Spleen (tissue), 11 donors: ENCODE measurements at regions not wholly inside any gene's neighbourhood (a gene's known extent, or its start where the extent isn't known, plus 50 kb on each side); places are given as distances from the start of the nearest gene placed in this dataset.

Experiments used
- DNase-seq: peaks from one replicate; pipeline ENCODE4 v3.0.0-alpha.2; 2020
- H3K27ac ChIP-seq, 8 donors: fragments of 200-600 bp; sonication (generic) in 7 of 8; 1 replicate in 4 of 8; 2 replicates in 4 of 8; pipeline versions ENCODE4 v1.5.0 to v1.8.0; 2016 to 2021; ENCODE audit warnings: inconsistent platforms in 4 of 8, mild to moderate bottlenecking in 4 of 8, moderate library complexity in 1 of 8
- H3K27me3 ChIP-seq, 7 donors: fragments of 200-600 bp; sonication (generic) in 6 of 7; replicated peaks in 1 of 7; 1 replicate in 4 of 7; 2 replicates in 3 of 7; pipeline versions ENCODE4 v1.5.0 to v1.8.0; 2016 to 2021; ENCODE audit warnings: inconsistent platforms in 3 of 7, mild to moderate bottlenecking in 1 of 7
- H3K36me3 ChIP-seq, 6 donors: fragments of 200-600 bp; sonication (generic) in 5 of 6; 1 replicate in 4 of 6; 2 replicates in 2 of 6; pipeline versions ENCODE4 v1.5.0 to v1.8.0; 2016 to 2021; ENCODE audit warnings: inconsistent platforms in 2 of 6
- H3K4me1 ChIP-seq, 6 donors: fragments of 200-600 bp; sonication (generic) in 5 of 6; 1 replicate in 3 of 6; 2 replicates in 3 of 6; pipeline versions ENCODE4 v1.5.0 to v1.8.0; 2016 to 2021; ENCODE audit warnings: inconsistent platforms in 3 of 6
- H3K4me3 ChIP-seq, 8 donors: fragments of 200-600 bp; sonication (generic) in 7 of 8; 1 replicate in 4 of 8; 2 replicates in 4 of 8; pipeline versions ENCODE4 v1.5.0 to v1.8.0; 2016 to 2021; ENCODE audit warnings: inconsistent platforms in 4 of 8, mild to moderate bottlenecking in 4 of 8, moderate library complexity in 2 of 8
- H3K9me3 ChIP-seq, 8 donors: fragments of 200-600 bp; sonication (generic) in 7 of 8; 1 replicate in 4 of 8; 2 replicates in 4 of 8; pipeline versions ENCODE4 v1.5.0 to v1.8.0; 2016 to 2021; ENCODE audit warnings: inconsistent platforms in 4 of 8
- CTCF ChIP-seq, 11 experiments: fragments of 200-600 bp in 7 of 11; fragments of 450-650 bp in 4 of 11; sonication (generic) in 4 of 11; IDR thresholded peaks in 8 of 11; conservative IDR thresholded peaks in 3 of 11; 1 replicate in 7 of 11; 2 replicates in 4 of 11; pipeline versions ENCODE4 v1.4.0 to v1.8.0; 2016 to 2021; ENCODE audit warnings: antibody characterized with exemption in 11 of 11, inconsistent platforms in 4 of 11, mild to moderate bottlenecking in 1 of 11
- POLR2A ChIP-seq, 3 donors: fragments of 450-650 bp; IDR thresholded peaks; one replicate each; pipeline ENCODE4 v1.5.1; 2017; ENCODE audit warnings: antibody characterized with exemption in 3 of 3, mild to moderate bottlenecking in 1 of 3
- POLR2AphosphoS5 ChIP-seq, 3 donors: sonication (generic); formaldehyde crosslinking; IDR thresholded peaks; one replicate each; pipeline ENCODE4 v1.5.1; 2017; ENCODE audit warnings: antibody characterized with exemption in 3 of 3
- WGBS, 5 donors: extraction: QIAGEN DNeasy Blood & Tissue Kit in 3 of 5; methylation state at CpG; one replicate each; pipeline versions ENCODE4 v1.1.5 to v1.1.7; 2013 to 2018; 5-methylcytosine and 5-hydroxymethylcytosine counted together
- intact Hi-C: fragments of 100-400 bp; cut with DNase I; formaldehyde crosslinking; loops from one replicate; pipeline ENCODE4 v1.15.0; 2023; ENCODE audit warnings: low total_unique reads
- donor health status: healthy with polysubstance abuse.
- donor health status: DM: no; HTN: no; CAD: no; lungs with moderate emphysema.
- donor health status: DM: no; HTN: no; CAD: no.
- donor health status: Bipolar disorder and iron deficiency.
- donor health status: healthy.
- donor health status: DM: no; HTN: no; CAD: no.
- donor health status: DM: yes; HTN: yes; CAD: no.

DNA sequence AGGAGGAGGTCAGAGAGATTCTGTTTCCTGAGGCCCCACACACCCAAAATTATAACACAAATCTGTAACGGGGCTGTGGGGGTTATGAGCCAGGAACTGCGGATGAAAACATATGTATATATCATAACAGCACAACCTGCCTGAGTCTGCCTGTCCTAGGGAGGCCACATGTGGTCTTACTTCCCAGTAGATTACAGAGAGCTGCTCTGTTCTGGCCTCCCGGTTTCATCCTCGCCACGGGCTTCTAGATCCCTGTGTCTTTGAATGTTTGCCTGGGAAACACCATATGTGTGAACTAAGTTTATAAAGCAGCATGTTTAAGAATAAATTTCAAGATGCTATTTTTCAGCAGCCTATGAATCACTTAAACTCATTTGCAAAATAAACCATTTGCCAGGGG is 124.0 kb downstream of the TMEM200C start:
- Histone ChIP-seq H3K27me3 (peaks cover 0 to 9% (median 0%) of the 10 kb centered on the region in 7 donors), H3K36me3 (no peaks in the 10 kb centered on the region), H3K9me3 (no peaks in the 10 kb centered on the region), H3K4me3 (no peak overlapping the region), H3K27ac (no peak overlapping the region), H3K4me1 (no peaks in the 10 kb centered on the region)
- no peak for DNase-seq
- 77 to 94% (median 86%) methylated on average over 5 of the region's 5 CpGs for WGBS, 5 donors
- intact Hi-C loops, result no loop called here
- TF ChIP-seq CTCF (IDR thresholded peaks at IDR 0.05 in 8 of 11, conservative IDR thresholded peaks at IDR 0.05 in 3 of 11), result no peak
- no peak for TF ChIP-seq POLR2A (IDR thresholded peaks at IDR 0.05)
- no peak for TF ChIP-seq POLR2AphosphoS5 (IDR thresholded peaks at IDR 0.05)

DNA sequence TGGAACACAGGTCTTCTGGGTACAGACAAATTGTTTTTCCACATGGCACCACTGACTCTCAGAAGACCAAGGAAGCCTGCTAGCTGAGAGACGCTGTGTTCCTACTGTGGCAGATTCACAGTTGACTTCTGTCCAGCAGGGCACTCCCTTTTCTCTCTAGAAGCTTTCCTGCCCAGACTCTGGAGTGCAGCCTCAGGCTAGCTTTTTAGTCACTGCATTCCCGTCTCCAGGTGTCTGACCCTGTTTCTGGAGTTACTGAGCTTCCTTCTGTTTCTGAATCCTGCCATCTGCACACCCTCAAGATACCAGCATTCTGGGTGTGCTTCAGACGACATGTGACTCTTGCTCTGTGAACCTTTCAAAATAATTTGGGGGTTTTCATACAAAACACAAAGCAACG is 125.1 kb downstream of the TMEM200C start:
- Histone ChIP-seq H3K36me3 (no peaks in the 10 kb centered on the region), H3K4me1 (no peaks in the 10 kb centered on the region), H3K4me3 (no peak overlapping the region), H3K27ac (no peak overlapping the region), H3K9me3 (no peaks in the 10 kb centered on the region), H3K27me3 (peaks cover 0 to 9% (median 0%) of the 10 kb centered on the region in 7 donors)
- DNase-seq, result no peak
- 52 to 67% (median 56%) methylated on average over 4 of the region's 4 CpGs for WGBS, 5 donors
- no peak for TF ChIP-seq CTCF (IDR thresholded peaks at IDR 0.05 in 8 of 11, conservative IDR thresholded peaks at IDR 0.05 in 3 of 11)
- no peak for TF ChIP-seq POLR2A (IDR thresholded peaks at IDR 0.05)
- no peak for TF ChIP-seq POLR2AphosphoS5 (IDR thresholded peaks at IDR 0.05)
- intact Hi-C loops, result no loop called here

DNA sequence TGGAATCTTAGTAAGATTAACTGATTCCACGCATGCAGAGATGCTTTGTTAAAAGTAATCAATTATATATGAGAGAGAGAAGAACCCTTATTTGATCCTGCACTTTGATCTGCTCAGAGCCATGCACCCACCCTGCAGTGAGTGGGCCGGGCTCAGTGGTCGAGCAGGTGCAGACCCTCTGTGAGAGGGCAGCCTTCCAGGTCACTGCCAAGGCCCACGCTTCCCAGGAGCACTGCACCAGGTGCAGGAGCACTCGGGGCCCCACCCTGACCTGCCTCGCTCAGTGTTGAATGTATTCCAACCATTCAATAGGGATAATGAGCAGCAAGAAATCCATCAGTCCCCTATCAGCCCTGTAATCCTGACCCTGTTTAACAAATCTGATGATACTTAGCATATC is 126.9 kb downstream of the TMEM200C start:
- Histone ChIP-seq H3K27me3 (peaks cover 0 to 9% (median 0%) of the 10 kb centered on the region in 7 donors), H3K27ac (no peak overlapping the region), H3K4me1 (no peaks in the 10 kb centered on the region), H3K9me3 (no peaks in the 10 kb centered on the region), H3K4me3 (no peak overlapping the region), H3K36me3 (no peaks in the 10 kb centered on the region)
- intact Hi-C loops, result no loop called here
- no peak for TF ChIP-seq POLR2AphosphoS5 (IDR thresholded peaks at IDR 0.05)
- 65 to 80% (median 76%) methylated on average over 6 of the region's 6 CpGs for WGBS, 5 donors
- DNase-seq, result no peak

DNA sequence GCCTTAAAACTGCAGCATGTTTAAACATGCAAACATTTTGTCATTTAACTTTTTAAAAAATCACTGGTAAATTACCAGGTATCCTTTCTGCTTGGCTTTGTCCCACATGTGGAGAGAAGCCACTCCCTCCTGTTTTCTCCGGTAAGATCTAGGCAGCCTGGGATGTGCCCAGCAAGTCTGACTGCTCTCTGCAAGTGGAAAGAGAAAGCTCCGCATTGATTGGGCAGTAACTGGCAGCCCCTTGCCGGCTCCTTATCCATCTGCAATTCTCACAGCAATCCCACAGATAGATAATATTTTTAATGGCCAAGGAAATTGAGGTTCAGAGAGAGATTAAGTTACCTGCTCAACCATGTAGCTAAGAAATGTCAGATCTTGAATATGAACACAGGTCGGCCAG is 136.1 kb downstream of the TMEM200C start:
- intact Hi-C loops, result no loop called here
- H3K27ac ChIP-seq, result no peak overlapping the region
- 29 to 40% (median 39%) methylated on average over 4 of the region's 4 CpGs for WGBS, 5 donors
- H3K4me3 ChIP-seq, result no peak overlapping the region
- H3K27me3 ChIP-seq, result peaks cover 0 to 18% (median 0%) of the 10 kb centered on the region in 7 donors
- no peaks in the 10 kb centered on the region for H3K4me1 ChIP-seq
- H3K9me3 ChIP-seq, result no peaks in the 10 kb centered on the region
- no peaks in the 10 kb centered on the region for H3K36me3 ChIP-seq
- TF ChIP-seq POLR2A (IDR thresholded peaks at IDR 0.05) (no peak), POLR2AphosphoS5 (IDR thresholded peaks at IDR 0.05) (no peak), CTCF (IDR thresholded peaks at IDR 0.05 in 8 of 11, conservative IDR thresholded peaks at IDR 0.05 in 3 of 11) (no peak)
- DNase-seq, result no peak

DNA sequence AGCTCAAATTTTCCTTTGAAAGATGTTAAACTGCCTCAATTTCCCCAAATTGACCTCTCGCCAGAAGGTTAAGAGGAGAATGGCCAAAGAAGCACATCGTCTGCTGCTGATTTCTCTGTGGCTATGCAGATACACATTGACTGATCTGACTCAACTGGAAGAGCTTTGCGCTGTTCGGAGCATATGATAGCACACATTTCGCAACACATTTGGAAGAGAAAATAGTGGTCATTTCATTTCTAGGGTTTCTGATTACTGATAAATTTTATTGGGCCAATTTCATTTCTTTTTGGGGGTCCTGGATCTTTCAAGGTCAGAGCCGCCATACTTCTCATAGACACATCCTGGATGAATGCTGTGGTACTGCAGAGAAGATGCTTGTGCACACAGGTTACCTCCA is 138.5 kb downstream of the TMEM200C start:
- 76 to 93% (median 89%) methylated on average over 6 of the region's 6 CpGs for WGBS, 5 donors
- no peaks in the 10 kb centered on the region for H3K9me3 ChIP-seq
- no peaks in the 10 kb centered on the region for H3K36me3 ChIP-seq
- no peak overlapping the region for H3K4me3 ChIP-seq
- DNase-seq, result no peak
- no peaks in the 10 kb centered on the region for H3K4me1 ChIP-seq
- no peak overlapping the region for H3K27ac ChIP-seq
- peaks cover 0 to 18% (median 0%) of the 10 kb centered on the region in 7 donors for H3K27me3 ChIP-seq
- TF ChIP-seq POLR2AphosphoS5 (IDR thresholded peaks at IDR 0.05), result no peak
- no peak for TF ChIP-seq POLR2A (IDR thresholded peaks at IDR 0.05)
- no peak for TF ChIP-seq CTCF (IDR thresholded peaks at IDR 0.05 in 8 of 11, conservative IDR thresholded peaks at IDR 0.05 in 3 of 11)
- intact Hi-C loops, result no loop called here
